IPS DF 4.7 (cell line): ENCODE measurements at regions not wholly inside any gene's neighbourhood (a gene's known extent, or its start where the extent isn't known, plus 50 kb on each side); places are given as distances from the start of the nearest gene placed in this dataset.

Experiments
- DNase-seq: peaks from one replicate; pipeline ENCODE4 v3.0.0-alpha.2; 2013; ENCODE audit warnings: low spot score; ENCODE audit errors: extremely low read depth

DNA sequence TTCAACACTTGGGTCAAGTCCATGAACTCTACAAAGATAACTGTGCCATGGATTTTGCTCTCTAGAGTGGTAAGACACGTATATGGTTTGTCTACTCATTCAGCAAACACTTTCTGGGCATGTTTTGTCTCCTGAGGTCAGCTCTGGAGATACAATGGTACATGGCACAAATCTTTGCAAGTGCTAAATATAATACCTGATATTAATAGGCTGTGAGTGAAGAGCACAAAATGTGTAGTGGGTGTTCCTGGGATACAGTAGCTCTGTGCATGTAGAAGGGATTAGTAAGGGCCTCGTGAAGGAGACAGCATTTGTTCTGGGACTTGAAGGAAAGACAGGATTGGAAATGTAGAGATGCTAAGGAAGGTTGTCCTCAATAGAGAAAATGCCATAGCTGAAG is 360.9 kb downstream of the BCKDHB start:
- DNase-seq = no peak

DNA sequence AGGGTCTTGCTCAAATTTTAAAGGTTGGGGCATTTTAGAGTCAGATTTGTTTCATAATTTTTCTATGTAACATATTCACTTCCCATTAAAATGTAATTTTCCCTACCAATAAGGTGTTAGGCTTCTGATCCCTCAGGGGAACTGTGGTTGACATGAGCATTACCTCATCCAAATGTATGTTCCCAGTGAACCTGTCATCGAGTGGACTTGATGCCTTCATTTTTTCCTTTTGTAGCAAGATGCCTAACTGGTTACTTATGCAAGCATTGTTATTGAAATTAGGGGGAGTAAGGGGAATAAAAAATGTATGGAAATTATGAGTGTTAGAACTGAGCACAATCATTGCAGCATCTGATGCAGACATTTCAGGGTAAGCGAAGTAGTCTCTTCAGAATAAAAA is 360.5 kb downstream of the BCKDHB start:
- DNase-seq = no peak

DNA sequence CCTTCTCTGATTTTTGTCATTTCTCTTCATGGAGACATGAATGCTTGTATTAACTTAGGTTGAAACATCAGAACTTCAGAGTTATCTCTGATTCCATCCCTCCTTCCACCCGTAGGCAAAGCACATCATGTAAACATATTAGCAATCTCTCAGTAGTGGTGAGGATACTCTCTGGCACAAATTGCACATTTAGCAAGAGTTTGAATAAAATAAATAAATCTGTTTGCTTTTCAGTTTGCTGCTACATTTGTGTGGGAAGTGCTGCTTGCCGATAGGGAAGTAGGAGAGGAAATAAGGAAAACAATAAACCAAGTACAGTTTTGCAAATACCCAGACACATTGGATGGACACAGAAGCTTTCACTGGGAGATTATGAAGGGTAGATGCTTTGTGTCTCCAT is 359.0 kb downstream of the BCKDHB start:
- DNase-seq = no peak

DNA sequence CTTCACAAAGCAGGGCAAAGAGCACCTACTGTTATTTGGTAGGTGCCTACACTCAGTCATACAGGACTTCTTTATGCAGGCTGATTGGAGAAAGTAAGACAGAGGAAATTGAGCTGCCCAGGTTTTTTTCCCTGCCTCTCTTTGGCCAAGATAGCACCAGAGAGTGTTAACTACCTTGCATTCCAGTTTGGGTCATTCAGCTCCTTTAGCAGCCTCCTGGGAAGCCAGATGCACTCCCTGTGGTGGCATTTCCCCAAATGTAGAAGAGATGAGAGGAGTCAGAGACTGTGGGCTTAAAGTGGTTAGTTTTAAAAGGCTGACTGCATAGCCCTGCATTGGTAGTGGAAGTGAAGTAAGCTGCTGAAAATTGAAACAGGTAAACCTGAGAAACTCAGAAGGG is 358.4 kb downstream of the BCKDHB start:
- DNase-seq = no peak

DNA sequence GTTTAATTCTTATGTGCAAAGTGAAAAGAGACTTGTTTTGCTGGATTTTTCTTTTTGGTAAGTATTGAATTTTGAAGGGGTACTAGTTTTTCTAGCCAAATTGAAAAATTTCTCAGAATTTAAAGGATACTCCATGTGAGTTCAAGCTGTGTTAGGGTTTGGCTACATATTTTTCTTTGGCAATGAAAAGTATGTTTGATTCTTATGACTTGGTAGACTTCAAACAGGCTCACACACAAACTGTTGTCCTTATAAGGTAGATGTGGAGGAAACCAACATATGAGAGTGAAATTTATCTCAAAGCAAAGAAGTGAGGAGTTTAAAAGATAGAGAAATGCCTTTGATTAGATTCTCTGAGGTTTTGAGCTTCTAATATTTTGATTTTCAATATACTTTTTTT is 356.7 kb downstream of the BCKDHB start:
- DNase-seq = no peak

DNA sequence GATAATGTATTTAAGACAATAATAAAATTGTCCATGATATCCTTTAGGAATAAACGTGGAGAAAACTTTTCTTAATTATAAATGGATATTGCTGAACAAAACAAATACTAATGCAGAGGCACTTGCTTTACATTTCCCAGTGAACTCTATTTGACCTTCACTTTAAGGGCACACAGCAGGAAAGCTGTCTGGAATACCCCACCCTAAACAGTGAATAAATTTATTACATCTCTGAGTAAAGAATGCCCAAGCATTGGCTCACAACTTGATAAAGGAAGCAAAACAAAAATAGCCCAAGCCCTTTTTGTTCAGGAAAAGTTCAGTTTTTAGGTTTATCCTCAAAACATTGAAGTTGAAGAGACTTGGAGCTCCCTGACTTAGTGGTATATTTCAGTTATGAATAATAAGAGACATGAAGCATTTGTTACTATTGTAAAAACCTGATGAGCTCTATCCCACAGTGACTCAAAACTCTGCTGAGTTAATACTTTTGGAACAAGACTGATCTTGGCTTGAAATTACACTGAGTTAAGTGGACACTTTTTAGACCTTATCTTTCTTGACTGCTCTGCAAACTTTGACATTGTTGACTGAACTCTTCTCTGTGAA is 353.9 kb downstream of the BCKDHB start:
- no peak for DNase-seq

DNA sequence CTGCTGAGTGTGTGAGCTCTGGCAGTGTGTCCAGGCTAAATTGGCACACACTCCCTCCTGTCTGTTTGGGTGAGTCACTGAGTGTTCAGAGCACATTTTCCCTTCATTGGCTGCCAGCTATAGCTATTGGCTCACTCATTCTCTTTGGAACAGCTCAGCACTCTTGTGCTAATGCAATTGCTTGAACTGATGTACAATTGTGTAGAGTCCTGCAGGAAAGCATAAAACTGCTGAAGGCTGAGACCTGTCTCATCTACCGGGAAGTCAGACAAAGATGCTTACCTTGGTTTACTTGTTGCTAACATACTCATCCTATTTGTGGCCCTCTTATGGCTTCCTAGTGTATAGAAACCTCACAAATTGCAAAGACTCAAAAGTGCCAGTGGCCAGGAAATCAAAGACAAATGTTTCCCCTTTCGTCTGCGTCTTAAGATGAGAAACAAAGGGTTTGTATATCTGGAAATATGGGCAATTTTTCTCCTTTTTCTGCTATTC is 351.0 kb downstream of the BCKDHB start:
- no peak for DNase-seq

DNA sequence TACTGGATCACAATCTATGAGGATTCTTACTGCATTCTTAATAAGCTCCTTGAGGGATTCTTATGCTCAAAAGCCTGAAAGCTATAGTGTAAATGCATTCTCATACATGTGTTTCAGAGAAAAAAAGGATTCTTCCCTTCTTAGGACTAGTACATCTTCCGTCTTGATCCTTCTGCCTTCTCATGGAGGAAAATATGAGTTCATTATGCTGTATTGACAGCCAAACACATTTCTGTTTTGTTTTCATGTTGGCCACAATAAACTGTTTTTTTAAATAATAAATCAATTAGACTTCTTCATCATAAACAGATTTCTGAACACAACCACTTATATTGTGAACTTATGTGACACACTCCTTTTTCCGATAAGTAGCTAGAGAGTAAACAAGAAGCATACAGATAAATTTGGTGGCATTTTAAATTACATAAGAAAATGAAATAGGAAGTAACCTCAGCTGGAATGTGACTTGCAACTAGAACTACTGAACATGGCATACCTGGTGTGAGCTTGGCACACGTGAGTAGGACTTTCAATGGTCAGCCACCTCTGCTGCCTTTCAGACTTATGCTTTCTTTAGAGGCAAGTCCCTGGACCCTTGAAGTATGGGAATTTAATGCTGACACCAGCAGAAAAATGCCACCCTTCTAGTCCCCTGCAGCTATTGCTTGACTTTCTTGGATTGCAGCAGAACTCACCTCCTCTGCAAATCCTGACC is 350.4 kb downstream of the BCKDHB start:
- no peak for DNase-seq

DNA sequence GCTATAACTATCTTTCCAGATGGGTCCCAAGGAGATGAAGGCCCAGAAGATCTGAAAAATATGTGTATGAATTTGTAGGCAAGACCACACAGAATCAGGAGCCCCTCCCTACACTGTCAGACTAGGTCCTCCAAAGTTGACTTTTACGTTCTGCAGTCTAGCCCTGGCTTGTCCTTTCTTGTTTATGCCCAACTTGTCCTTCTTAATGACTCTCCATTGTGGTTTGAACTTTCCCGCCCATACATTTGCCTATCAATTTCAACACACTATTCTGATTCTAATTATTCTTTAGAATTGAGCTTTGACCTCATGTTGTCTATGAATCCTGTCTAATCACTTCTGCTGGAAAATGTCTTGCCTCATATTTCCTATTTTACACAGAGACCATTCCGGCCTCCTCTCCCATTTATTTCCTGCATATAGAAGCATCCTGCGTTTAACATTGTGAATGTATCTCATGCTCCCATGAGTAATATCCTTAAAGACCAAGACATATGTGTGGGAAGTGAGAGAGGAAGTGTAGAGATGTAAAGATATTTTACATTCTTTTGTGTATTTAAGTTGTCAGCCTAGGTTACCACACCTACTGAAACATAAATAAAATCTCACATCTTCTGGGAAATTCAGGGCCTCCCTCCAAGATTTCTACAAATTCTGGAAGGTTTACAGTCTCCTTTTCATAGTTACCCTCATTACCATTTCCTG is 348.3 kb downstream of the BCKDHB start:
- no peak for DNase-seq

DNA sequence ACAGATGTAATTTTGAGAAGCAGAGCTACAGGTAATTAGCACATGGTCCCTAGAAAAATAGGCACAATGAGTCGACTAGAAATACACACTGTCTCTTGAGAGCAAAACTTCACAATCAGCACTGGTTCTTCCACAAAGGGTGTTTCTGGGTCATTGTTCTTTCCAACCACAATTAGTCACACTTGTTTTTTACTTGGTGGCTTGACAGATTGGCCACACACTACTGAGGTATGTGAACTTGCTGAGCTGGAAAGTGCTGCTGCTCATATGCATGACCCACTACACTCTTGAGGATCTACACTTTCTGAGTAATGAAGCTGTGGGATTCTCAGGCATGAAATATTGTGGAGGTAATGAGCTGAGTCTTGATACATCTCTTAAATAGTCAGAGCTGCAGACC is 347.7 kb downstream of the BCKDHB start:
- no peak for DNase-seq

DNA sequence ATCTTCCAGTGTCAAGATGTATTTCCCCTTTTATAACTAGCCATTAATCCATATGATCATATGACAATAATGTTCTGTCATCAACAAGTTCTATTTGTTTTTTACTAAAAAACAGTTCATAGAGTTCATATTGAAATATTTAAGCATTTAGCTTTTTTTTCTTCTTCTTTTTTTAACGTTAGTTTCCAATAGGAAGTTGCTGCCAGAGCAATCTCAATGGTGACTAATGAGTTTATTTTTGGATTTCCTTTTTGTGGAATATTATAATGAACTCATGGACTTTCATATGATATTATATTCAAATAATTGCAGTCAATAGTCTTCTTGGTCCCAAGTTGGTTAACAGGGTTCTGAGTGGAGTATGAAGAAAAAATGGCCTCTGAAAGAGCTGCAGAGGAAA is 343.3 kb downstream of the BCKDHB start:
- no peak for DNase-seq

DNA sequence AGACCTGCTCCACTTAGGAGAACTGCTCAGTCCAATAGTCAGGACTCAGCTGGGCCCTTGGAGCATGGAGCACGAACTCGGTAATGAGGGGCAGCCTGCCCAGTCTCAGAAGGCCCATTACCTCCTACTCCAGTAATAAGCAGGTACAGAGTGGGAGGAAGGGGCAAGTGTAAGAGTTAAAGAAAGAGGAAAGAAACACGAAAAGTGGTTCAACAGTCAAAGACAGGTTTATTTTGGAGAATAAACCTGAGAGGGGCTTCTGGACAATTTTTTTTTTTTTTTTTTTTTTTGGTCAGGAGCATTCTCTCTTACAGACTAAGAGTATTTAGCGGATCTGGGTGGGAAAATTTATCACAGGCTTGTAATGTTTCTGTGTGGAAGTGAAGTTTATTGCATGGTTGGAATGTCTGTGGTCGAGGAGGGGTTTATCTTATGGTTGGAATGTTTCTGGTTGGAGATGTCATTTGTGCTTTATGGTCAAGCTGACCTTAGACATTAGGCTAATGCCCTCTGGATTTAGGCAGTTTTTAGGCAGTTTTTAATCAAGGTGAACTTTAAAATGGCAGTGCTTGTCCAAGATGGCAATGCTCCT is 340.1 kb downstream of the BCKDHB start:
- no peak for DNase-seq

DNA sequence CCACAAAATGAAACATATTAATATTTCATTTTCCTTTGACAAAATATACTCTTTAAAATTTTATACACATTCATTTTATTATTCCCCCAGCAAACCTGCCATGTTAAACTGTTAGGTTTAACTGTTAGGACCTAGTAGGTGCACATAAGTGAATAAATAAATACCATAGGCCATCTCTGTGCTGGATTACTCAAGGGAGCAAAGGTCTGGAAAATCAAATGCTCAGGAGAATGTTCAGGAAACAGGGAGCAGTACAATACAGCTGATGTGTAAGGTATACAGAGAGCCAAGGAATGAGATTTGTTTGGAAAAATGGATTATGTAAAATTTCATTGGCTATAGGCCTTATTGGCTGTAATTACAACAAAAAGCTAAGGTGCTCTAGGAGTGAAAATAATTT is 339.3 kb downstream of the BCKDHB start:
- DNase-seq = no peak

DNA sequence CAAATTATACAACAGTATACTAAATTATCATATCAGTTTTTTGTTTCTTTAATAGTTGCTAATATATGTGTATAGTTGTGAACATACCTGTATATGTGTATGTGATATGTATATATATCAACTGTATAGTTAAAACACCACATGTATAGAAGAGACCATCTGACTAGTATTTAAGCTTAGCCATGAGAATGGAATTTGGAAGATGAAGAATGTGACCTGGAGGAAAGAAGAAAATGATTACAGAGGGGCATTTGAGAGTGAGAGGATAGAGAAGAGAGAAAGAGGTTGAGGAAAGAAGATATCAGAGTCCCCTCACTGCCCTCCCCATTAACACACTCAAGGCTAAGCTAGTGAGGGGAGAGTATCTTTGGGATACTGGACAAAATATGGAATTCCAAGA is 335.9 kb downstream of the BCKDHB start:
- DNase-seq = no peak

DNA sequence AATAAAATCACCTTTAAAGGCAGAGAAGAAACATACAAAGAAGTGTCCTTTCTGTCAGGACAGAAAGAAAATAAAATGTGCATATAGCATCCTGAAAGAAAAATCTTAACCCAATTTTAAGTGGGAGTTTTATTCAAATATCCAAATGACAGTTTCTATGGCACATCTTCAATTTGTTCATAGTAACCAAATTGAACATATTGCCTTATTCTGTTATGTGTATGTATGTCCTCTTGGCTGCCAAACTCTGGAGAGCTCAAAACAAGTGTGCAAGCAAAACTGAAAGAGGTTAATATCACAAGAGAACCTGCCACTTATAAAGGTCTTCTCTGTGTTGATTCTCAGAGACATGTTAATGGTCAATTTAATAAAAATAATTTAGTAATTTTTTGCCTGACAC is 334.7 kb downstream of the BCKDHB start:
- no peak for DNase-seq

DNA sequence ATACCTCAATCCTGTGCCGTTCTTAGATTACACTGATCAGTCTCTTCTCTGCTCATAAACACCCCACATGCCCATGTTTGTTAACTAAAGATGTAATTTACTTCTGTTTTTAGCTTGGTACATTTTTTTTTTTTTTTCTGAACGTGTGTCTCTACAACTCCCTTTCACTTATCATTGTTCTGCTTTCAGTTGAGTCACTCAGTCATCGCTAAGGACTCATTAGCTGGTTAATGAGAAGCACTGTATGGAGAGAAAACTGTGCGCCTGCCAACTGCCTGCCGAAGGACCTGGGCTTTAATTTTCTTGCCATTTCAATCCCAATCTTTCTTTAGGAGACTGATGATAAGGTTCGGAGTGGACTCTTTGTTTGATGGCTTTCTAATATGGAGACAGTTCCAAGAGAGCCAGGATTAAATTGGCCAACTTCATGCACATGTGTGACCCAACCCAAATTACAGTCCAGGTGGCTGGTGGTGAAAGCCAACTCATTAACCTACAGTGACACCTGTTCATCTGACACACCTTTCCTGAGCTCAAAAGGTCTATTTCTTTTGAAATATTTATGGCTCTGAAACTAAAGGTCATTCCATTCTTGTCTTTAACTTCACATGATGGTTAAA is 334.1 kb downstream of the BCKDHB start:
- no peak for DNase-seq

DNA sequence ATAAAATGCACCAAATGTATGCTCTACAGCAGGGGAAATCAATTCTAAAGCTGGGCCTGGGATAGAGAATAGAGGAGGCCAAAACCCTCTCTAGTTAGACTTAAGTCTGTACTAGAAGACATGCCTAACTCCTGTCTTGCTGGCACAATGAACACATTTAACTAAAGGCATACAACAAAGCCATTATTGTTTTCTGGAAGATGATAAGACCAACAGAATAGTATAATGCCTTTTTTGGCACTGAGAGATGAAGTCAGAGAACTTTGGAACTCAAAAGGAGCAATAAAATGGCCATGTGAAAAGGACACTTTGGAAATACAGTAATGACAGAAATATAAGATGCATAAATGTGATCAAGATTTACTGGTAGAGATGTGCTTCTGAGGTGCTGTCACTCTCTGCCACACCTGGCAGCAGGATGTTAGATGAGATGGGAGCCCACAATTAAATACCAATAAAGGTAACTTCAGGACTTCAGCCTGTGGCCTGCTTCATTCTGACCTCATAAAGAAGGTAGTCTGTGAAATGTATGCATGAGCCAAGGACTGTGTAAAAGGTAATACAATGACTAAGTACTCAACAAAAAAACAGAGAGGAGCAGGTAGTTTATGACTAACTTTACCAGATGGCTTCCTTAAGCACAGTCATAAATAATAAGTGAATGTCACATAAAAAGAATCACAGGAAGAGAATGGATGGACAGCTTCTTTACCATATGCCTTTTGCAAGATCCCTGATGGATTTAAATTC is 333.4 kb downstream of the BCKDHB start:
- no peak for DNase-seq

DNA sequence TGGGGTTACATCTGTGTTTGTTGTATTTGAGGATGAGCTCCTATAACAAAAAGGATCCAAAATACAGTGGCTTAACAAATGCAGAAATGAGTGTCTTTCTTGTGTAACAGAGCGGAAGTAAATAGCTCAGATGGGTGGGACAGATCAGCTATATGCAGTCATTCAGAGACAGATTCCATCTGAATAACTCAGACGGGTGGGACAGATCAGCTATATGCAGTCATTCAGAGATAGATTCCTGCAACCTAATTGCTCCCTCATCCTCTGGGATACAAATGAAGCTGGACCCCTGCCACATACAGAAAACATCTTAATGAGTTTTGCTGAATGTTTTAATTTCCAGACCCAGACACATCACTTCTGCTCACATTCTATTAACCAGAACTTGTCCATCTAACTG is 332.3 kb downstream of the BCKDHB start:
- DNase-seq = no peak

DNA sequence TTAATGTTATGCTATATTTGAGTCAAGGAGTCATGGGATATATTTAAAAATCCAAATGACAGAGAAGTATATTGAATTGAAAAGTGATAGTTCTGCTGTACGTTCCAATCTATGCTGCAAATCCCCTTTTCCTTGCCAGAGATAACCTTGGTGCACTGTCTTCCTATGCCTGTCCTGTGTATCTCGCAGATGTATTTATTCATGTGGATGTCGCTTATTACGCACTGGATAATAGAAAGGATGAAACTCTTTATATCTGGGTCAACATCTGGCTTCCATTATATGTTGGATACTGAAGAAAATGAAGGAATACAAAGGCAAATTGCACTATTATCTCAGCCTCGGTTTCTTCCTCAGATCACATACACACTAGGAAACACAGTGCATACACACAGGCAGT is 331.3 kb downstream of the BCKDHB start:
- DNase-seq = no peak

DNA sequence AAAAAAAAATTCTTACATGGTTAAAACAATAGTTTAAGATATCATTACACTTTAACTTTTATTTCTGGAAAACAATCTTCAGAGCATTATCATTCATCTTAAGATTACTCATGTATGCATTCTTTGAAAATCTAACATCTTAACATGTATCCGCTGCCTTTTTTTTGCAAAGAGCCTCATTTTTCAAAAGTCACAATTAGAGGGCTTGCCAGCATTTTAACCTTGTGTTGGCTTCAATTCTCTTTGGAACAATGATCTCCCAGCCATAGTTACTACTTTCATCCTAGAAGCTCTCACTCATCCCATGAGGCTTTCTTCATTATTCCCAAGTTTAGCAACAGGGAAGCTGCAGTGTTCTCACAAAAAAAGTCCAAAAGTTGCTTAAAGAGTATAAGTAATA is 330.8 kb downstream of the BCKDHB start:
- DNase-seq = no peak

DNA sequence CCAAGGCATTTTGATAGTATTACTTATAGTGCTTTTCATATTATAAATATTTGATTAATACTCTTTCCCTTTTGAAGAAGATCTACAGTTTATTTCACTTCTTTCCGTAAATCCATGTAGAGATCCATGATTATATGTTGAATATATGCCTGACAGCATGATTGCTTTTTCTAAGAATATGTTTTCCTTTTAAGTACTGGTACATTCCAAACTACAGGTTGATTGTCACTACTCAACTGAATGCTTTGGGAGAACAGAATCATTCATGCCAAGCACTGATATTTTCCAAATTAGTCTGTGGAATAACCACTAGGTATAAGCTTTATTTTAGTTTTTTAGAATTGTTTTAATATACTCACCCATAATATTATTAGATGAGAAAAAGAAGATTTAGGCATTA is 330.2 kb downstream of the BCKDHB start:
- DNase-seq = no peak
